HL-60 (cell line): ENCODE measurements at regions not wholly inside any gene's neighbourhood (a gene's known extent, or its start where the extent isn't known, plus 50 kb on each side); places are given as distances from the start of the nearest gene placed in this dataset.

Experiments
- GABPA ChIP-seq: IDR thresholded peaks from 2 replicates; pipeline ENCODE4 v1.6.1; 2012; ENCODE audit warnings: low read depth
- POLR2AphosphoS5 ChIP-seq: IDR thresholded peaks from 2 replicates; pipeline ENCODE4 v1.6.1; 2012; ENCODE audit warnings: low read depth
- SPI1 ChIP-seq: IDR thresholded peaks from 2 replicates; pipeline ENCODE4 v1.6.1; 2012; ENCODE audit warnings: low read depth, mild to moderate bottlenecking, borderline replicate concordance
- TF ChIP-seq, protein P1 (sequence below): IDR thresholded peaks from one replicate; pipeline ENCODE4 v1.5.1; 2011; ENCODE audit warnings: low read length, control low read depth, inconsistent platforms; ENCODE audit not compliant: insufficient read depth
- TF ChIP-seq, protein P2 (sequence below): IDR thresholded peaks from 2 replicates; pipeline ENCODE4 v1.6.1; 2012; ENCODE audit warnings: low read depth; ENCODE audit not compliant: insufficient replicate concordance

DNA sequence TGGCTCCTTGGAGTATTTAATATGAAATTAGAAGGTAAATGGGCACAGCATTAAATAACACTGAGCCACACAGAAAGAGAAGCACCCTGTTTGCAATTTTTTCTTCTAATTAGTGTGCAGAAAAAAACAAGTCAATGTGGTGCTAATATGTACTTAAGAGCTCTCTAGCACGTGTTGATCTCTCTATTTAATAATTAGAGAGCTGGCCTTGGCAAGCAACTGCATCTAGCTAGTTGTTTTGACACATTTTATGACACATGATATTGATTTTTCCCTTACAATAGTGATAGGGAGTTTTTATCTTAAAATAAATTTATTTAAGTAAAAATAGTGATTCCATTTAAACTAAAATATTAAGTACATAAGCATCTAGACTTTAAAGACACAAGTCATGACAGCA, 54.5 kb upstream of the NUDT12 start:
- TF ChIP-seq, protein P1, sequence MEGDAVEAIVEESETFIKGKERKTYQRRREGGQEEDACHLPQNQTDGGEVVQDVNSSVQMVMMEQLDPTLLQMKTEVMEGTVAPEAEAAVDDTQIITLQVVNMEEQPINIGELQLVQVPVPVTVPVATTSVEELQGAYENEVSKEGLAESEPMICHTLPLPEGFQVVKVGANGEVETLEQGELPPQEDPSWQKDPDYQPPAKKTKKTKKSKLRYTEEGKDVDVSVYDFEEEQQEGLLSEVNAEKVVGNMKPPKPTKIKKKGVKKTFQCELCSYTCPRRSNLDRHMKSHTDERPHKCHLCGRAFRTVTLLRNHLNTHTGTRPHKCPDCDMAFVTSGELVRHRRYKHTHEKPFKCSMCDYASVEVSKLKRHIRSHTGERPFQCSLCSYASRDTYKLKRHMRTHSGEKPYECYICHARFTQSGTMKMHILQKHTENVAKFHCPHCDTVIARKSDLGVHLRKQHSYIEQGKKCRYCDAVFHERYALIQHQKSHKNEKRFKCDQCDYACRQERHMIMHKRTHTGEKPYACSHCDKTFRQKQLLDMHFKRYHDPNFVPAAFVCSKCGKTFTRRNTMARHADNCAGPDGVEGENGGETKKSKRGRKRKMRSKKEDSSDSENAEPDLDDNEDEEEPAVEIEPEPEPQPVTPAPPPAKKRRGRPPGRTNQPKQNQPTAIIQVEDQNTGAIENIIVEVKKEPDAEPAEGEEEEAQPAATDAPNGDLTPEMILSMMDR, result no peak
- TF ChIP-seq SPI1 (no peak), POLR2AphosphoS5 (no peak), GABPA (no peak)
- TF ChIP-seq, protein P2, sequence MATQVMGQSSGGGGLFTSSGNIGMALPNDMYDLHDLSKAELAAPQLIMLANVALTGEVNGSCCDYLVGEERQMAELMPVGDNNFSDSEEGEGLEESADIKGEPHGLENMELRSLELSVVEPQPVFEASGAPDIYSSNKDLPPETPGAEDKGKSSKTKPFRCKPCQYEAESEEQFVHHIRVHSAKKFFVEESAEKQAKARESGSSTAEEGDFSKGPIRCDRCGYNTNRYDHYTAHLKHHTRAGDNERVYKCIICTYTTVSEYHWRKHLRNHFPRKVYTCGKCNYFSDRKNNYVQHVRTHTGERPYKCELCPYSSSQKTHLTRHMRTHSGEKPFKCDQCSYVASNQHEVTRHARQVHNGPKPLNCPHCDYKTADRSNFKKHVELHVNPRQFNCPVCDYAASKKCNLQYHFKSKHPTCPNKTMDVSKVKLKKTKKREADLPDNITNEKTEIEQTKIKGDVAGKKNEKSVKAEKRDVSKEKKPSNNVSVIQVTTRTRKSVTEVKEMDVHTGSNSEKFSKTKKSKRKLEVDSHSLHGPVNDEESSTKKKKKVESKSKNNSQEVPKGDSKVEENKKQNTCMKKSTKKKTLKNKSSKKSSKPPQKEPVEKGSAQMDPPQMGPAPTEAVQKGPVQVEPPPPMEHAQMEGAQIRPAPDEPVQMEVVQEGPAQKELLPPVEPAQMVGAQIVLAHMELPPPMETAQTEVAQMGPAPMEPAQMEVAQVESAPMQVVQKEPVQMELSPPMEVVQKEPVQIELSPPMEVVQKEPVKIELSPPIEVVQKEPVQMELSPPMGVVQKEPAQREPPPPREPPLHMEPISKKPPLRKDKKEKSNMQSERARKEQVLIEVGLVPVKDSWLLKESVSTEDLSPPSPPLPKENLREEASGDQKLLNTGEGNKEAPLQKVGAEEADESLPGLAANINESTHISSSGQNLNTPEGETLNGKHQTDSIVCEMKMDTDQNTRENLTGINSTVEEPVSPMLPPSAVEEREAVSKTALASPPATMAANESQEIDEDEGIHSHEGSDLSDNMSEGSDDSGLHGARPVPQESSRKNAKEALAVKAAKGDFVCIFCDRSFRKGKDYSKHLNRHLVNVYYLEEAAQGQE, result no peak
